Spleen (tissue), 11 donors: ENCODE measurements at regions not wholly inside any gene's neighbourhood (a gene's known extent, or its start where the extent isn't known, plus 50 kb on each side); places are given as distances from the start of the nearest gene placed in this dataset.
"Not testable (repeated sequence)": the region's sequence is repeated elsewhere in the genome, so short reads cannot be mapped to it uniquely, and the experiment has no call there.

Experiments
- DNase-seq: peaks from one replicate; pipeline ENCODE4 v3.0.0-alpha.2; 2020
- H3K27ac ChIP-seq, 8 donors: fragments of 200-600 bp; sonication (generic) in 7 of 8; 1 replicate in 4 of 8; 2 replicates in 4 of 8; pipeline versions ENCODE4 v1.5.0 to v1.8.0; 2016 to 2021; ENCODE audit warnings: inconsistent platforms in 4 of 8, mild to moderate bottlenecking in 4 of 8, moderate library complexity in 1 of 8
- H3K27me3 ChIP-seq, 7 donors: fragments of 200-600 bp; sonication (generic) in 6 of 7; replicated peaks in 1 of 7; 1 replicate in 4 of 7; 2 replicates in 3 of 7; pipeline versions ENCODE4 v1.5.0 to v1.8.0; 2016 to 2021; ENCODE audit warnings: inconsistent platforms in 3 of 7, mild to moderate bottlenecking in 1 of 7
- H3K36me3 ChIP-seq, 6 donors: fragments of 200-600 bp; sonication (generic) in 5 of 6; 1 replicate in 4 of 6; 2 replicates in 2 of 6; pipeline versions ENCODE4 v1.5.0 to v1.8.0; 2016 to 2021; ENCODE audit warnings: inconsistent platforms in 2 of 6
- H3K4me1 ChIP-seq, 6 donors: fragments of 200-600 bp; sonication (generic) in 5 of 6; 1 replicate in 3 of 6; 2 replicates in 3 of 6; pipeline versions ENCODE4 v1.5.0 to v1.8.0; 2016 to 2021; ENCODE audit warnings: inconsistent platforms in 3 of 6
- H3K4me3 ChIP-seq, 8 donors: fragments of 200-600 bp; sonication (generic) in 7 of 8; 1 replicate in 4 of 8; 2 replicates in 4 of 8; pipeline versions ENCODE4 v1.5.0 to v1.8.0; 2016 to 2021; ENCODE audit warnings: inconsistent platforms in 4 of 8, mild to moderate bottlenecking in 4 of 8, moderate library complexity in 2 of 8
- H3K9me3 ChIP-seq, 8 donors: fragments of 200-600 bp; sonication (generic) in 7 of 8; 1 replicate in 4 of 8; 2 replicates in 4 of 8; pipeline versions ENCODE4 v1.5.0 to v1.8.0; 2016 to 2021; ENCODE audit warnings: inconsistent platforms in 4 of 8
- POLR2A ChIP-seq, 3 donors: fragments of 450-650 bp; IDR thresholded peaks; one replicate each; pipeline ENCODE4 v1.5.1; 2017; ENCODE audit warnings: antibody characterized with exemption in 3 of 3, mild to moderate bottlenecking in 1 of 3
- POLR2AphosphoS5 ChIP-seq, 3 donors: sonication (generic); formaldehyde crosslinking; IDR thresholded peaks; one replicate each; pipeline ENCODE4 v1.5.1; 2017; ENCODE audit warnings: antibody characterized with exemption in 3 of 3
- WGBS, 5 donors: extraction: QIAGEN DNeasy Blood & Tissue Kit in 3 of 5; methylation state at CpG; one replicate each; pipeline versions ENCODE4 v1.1.5 to v1.1.7; 2013 to 2018; 5-methylcytosine and 5-hydroxymethylcytosine counted together
- intact Hi-C: fragments of 100-400 bp; cut with DNase I; formaldehyde crosslinking; loops from one replicate; pipeline ENCODE4 v1.15.0; 2023; ENCODE audit warnings: low total_unique reads
- TF ChIP-seq, protein P1 (sequence below), 11 experiments: fragments of 200-600 bp in 7 of 11; fragments of 450-650 bp in 4 of 11; sonication (generic) in 4 of 11; IDR thresholded peaks in 8 of 11; conservative IDR thresholded peaks in 3 of 11; 1 replicate in 7 of 11; 2 replicates in 4 of 11; pipeline versions ENCODE4 v1.4.0 to v1.8.0; 2016 to 2021; ENCODE audit warnings: antibody characterized with exemption in 11 of 11, inconsistent platforms in 4 of 11, mild to moderate bottlenecking in 1 of 11
- donor health status: healthy with polysubstance abuse.
- donor health status: DM: no; HTN: no; CAD: no; lungs with moderate emphysema.
- donor health status: DM: no; HTN: no; CAD: no.
- donor health status: Bipolar disorder and iron deficiency.
- donor health status: healthy.
- donor health status: DM: no; HTN: no; CAD: no.
- donor health status: DM: yes; HTN: yes; CAD: no.

DNA sequence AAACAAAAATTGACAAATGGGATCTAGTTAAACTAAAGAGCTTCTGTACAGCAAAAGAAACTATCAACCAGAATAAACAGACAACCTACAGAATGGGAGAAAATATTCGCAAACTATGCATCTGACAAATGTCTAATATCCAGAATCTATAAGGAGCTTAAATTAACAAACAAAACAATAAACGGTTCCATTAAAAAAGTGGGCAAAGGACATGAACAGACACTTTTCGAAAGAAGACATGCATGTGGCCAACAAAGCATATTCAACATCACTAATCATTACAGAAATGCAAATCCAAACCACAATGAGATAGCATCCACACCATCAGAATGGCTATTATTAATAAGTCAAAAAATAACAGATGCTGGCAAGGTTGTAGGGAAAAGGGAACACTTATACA is 50.5 kb upstream of the MED13L start:
- 86 to 94% (median 91%) methylated on average over 3 of the region's 3 CpGs for WGBS, 5 donors
- H3K9me3 ChIP-seq, H3K27me3 ChIP-seq, H3K27ac ChIP-seq, H3K4me3 ChIP-seq, H3K36me3 ChIP-seq, DNase-seq, intact Hi-C loops: not testable (repeated sequence)
- H3K4me1 ChIP-seq, result peaks cover 8 to 29% (median 23%) of the 10 kb centered on the region in 6 donors

DNA sequence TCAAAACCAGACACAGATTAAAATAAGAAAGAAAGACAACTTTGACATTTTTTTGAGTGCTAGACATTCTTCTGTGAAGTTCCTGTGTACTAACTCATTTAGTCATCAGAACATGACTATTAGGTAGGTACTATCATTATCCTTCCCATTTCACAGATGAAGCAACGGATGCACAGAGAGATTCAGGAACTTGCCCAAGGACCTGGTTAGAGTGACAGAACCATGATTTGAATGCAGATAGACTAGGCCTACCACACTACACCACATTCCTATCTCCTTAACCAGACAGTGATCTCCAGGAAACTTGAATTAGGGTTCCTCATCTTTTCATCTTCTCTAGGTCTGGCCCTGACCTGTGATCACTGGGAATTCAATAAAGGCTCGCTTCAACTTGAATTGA is 54.4 kb upstream of the MED13L start:
- H3K4me3 ChIP-seq, result no peak overlapping the region
- H3K36me3 ChIP-seq, result no peaks in the 10 kb centered on the region
- DNase-seq, result no peak
- H3K4me1 ChIP-seq, result peaks cover 0 to 38% (median 8%) of the 10 kb centered on the region in 6 donors
- intact Hi-C loops, result no loop called here
- 71 to 91% (median 78%) methylated on average over 2 of the region's 2 CpGs for WGBS, 5 donors
- no peaks in the 10 kb centered on the region for H3K27me3 ChIP-seq
- TF ChIP-seq, protein P1, sequence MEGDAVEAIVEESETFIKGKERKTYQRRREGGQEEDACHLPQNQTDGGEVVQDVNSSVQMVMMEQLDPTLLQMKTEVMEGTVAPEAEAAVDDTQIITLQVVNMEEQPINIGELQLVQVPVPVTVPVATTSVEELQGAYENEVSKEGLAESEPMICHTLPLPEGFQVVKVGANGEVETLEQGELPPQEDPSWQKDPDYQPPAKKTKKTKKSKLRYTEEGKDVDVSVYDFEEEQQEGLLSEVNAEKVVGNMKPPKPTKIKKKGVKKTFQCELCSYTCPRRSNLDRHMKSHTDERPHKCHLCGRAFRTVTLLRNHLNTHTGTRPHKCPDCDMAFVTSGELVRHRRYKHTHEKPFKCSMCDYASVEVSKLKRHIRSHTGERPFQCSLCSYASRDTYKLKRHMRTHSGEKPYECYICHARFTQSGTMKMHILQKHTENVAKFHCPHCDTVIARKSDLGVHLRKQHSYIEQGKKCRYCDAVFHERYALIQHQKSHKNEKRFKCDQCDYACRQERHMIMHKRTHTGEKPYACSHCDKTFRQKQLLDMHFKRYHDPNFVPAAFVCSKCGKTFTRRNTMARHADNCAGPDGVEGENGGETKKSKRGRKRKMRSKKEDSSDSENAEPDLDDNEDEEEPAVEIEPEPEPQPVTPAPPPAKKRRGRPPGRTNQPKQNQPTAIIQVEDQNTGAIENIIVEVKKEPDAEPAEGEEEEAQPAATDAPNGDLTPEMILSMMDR (IDR thresholded peaks at IDR 0.05 in 8 of 11, conservative IDR thresholded peaks at IDR 0.05 in 3 of 11), result no peak
- TF ChIP-seq POLR2A (IDR thresholded peaks at IDR 0.05), result no peak
- no peak for TF ChIP-seq POLR2AphosphoS5 (IDR thresholded peaks at IDR 0.05)
- no peaks in the 10 kb centered on the region for H3K9me3 ChIP-seq
- H3K27ac ChIP-seq, result no peak overlapping the region

DNA sequence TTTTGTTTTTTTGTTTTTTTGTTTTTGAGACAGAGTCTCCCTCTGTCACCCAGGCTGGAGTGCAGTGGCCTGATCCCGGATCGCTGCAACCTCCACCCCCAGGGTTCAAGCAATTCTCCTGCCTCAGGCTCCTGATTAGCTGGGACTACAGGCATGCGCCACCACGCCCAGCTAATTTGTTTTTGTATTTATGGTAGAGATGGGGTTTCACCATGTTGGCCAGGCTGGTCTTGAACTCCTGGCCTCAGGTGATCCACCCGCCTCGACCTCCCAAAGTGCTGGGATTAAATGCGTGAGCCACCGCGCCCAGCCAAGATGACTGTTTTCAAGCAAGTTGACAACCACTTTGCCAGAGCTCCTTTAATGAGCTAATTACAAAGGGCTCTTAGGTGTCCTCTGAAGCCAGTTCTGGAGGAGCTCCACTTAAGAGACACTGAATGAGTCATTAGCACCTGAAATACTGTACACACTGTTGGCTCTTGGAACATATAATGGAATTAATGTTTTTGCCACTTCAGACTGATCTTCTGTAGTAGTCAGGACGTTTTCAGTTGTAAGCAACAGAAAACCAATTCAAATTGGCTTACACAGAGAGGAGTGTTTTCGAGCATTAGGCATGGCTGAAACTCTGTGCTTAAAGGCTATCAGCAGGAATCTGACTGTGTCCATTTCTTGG is 55.4 kb upstream of the MED13L start:
- DNase-seq, result no peak
- 89 to 97% (median 93%) methylated on average over 11 of the region's 11 CpGs for WGBS, 5 donors
- Histone ChIP-seq H3K4me1 (peaks cover 0 to 48% (median 11%) of the 10 kb centered on the region in 6 donors), H3K36me3 (no peaks in the 10 kb centered on the region), H3K9me3 (no peaks in the 10 kb centered on the region), H3K4me3 (no peak overlapping the region), H3K27ac (peak overlapping the region in 3 of 8 donors; percentile 21 to 64 (median 49)), H3K27me3 (no peaks in the 10 kb centered on the region)
- intact Hi-C loops, result no loop called here
- TF ChIP-seq, protein P1 (IDR thresholded peaks at IDR 0.05 in 8 of 11, conservative IDR thresholded peaks at IDR 0.05 in 3 of 11), result no peak
- TF ChIP-seq POLR2A (IDR thresholded peaks at IDR 0.05), result no peak
- TF ChIP-seq POLR2AphosphoS5 (IDR thresholded peaks at IDR 0.05), result no peak

DNA sequence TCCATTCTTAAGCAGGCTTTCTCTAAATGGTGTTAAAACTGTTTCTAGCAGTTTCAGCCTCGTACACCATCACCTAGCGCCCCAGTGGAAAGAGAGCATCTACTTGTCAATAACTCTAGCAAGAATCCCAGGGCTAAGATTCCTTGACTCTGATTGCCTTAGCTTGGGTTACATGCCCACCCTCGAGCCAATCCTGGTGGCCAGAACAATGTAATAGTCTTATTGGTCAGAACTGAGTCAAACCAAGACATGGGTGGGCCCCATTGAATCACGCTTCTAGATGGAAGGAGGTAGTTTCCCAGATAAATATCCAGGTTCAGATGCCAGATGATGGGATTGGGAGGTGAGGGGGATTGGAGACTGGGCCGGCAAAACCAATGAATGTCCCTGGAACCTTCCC is 55.9 kb upstream of the MED13L start:
- Histone ChIP-seq H3K36me3 (no peaks in the 10 kb centered on the region), H3K4me1 (peaks cover 0 to 54% (median 11%) of the 10 kb centered on the region in 6 donors), H3K4me3 (no peak overlapping the region), H3K27ac (peak overlapping the region in 3 of 8 donors; percentile 21 to 64 (median 49)), H3K9me3 (no peaks in the 10 kb centered on the region), H3K27me3 (no peaks in the 10 kb centered on the region)
- WGBS, 5 donors, result 80 to 86% (median 83%) methylated on average over 5 of the region's 5 CpGs
- intact Hi-C loops, result no loop called here
- DNase-seq, result no peak
- no peak for TF ChIP-seq POLR2A (IDR thresholded peaks at IDR 0.05)
- TF ChIP-seq POLR2AphosphoS5 (IDR thresholded peaks at IDR 0.05), result no peak
- TF ChIP-seq, protein P1 (IDR thresholded peaks at IDR 0.05 in 8 of 11, conservative IDR thresholded peaks at IDR 0.05 in 3 of 11), result no peak
